Aorta (tissue), 5 donors: ENCODE measurements at regions not wholly inside any gene's neighbourhood (a gene's known extent, or its start where the extent isn't known, plus 50 kb on each side); places are given as distances from the start of the nearest gene placed in this dataset.

Source experiments
- ATAC-seq: fragments of 200-7000 bp; cut with Tn5 transposase; one replicate; pipeline ENCODE4 v1.9.1; 2022; ENCODE audit warnings: moderate library complexity; ENCODE audit not compliant: low FRiP score
- DNase-seq, 2 donors: peaks; one replicate each; pipeline ENCODE4 v3.0.0-alpha.2; 2020
- H3K27ac ChIP-seq, 2 donors: one replicate each; pipeline ENCODE4 v1.5.1; 2013; ENCODE audit warnings: low read length in 2 of 2, mild to moderate bottlenecking in 2 of 2, moderate library complexity in 2 of 2, control low read depth in 1 of 2, inconsistent platforms in 1 of 2, low read depth in 1 of 2
- H3K27me3 ChIP-seq, 2 donors: one replicate each; pipeline ENCODE4 v1.6.1; 2013; ENCODE audit warnings: control low read depth in 1 of 2, low read length in 1 of 2, mild to moderate bottlenecking in 1 of 2, moderate library complexity in 1 of 2; ENCODE audit not compliant: insufficient read depth in 2 of 2, control insufficient read depth in 1 of 2
- H3K36me3 ChIP-seq, 2 donors: one replicate each; pipeline ENCODE4 v1.6.1; 2013; ENCODE audit warnings: control low read depth in 1 of 2, low read length in 1 of 2, mild to moderate bottlenecking in 1 of 2; ENCODE audit not compliant: insufficient read depth in 2 of 2, control insufficient read depth in 1 of 2
- H3K4me1 ChIP-seq, 2 donors: one replicate each; pipeline ENCODE4 v1.6.1; 2013; ENCODE audit warnings: low read length in 2 of 2, control low read depth in 1 of 2, mild to moderate bottlenecking in 1 of 2, moderate library complexity in 1 of 2; ENCODE audit not compliant: insufficient read depth in 2 of 2, control insufficient read depth in 1 of 2
- H3K4me3 ChIP-seq, 2 donors: one replicate each; pipeline ENCODE4 v1.5.1; 2013; ENCODE audit warnings: low read length in 2 of 2, control low read depth in 1 of 2, mild to moderate bottlenecking in 1 of 2
- H3K9me3 ChIP-seq: one replicate; pipeline ENCODE4 v1.6.1; 2013; ENCODE audit warnings: mild to moderate bottlenecking, low read length; ENCODE audit not compliant: control insufficient read depth
- WGBS, 2 donors: extraction: QIAGEN DNeasy Blood & Tissue Kit; methylation state at CpG; one replicate each; pipeline ENCODE4 v1.1.7; 2013; 5-methylcytosine and 5-hydroxymethylcytosine counted together
- intact Hi-C, 2 donors: fragments of 100-400 bp; cut with DNase I; formaldehyde crosslinking; loops; one replicate each; pipeline versions ENCODE4 v1.14.2 to v1.15.0; 2022
- donor health status: healthy with polysubstance abuse.
- donor health status: Bipolar disorder and iron deficiency.
- donor health status: DM: no; HTN: no; CAD: no.
- donor health status: DM: no; HTN: no; CAD: no.
- donor health status: DM: yes; HTN: yes; CAD: no.

- intact Hi-C loops, result no loop called here
- ATAC-seq (no peak), DNase-seq (no peak)
- no peaks in the 10 kb centered on the region for H3K36me3 ChIP-seq
- no peaks in the 10 kb centered on the region for H3K4me1 ChIP-seq
- H3K4me3 ChIP-seq, result no peak overlapping the region
- H3K27ac ChIP-seq, result no peak overlapping the region
- H3K9me3 ChIP-seq, result peaks cover 1% of the 10 kb centered on the region
- H3K27me3 ChIP-seq, result peaks cover 0 to 2% of the 10 kb centered on the region in 2 donors
These were observed 166.5 kb upstream of the SALL1 start for GRCh38 chr16:51317575-51317974.

GRCh38 chr16:51313198-51313597 lies 162.1 kb upstream of the SALL1 start:
- DNase-seq (no peak), ATAC-seq (no peak)
- Histone ChIP-seq H3K9me3 (peaks cover 1% of the 10 kb centered on the region), H3K4me1 (no peaks in the 10 kb centered on the region), H3K4me3 (no peak overlapping the region), H3K27me3 (no peaks in the 10 kb centered on the region), H3K27ac (no peak overlapping the region), H3K36me3 (no peaks in the 10 kb centered on the region)
- WGBS, 2 donors, result 74 to 75% methylated on average over 2 of the region's 2 CpGs
- intact Hi-C loops, result no loop called here

- H3K36me3 ChIP-seq, result no peaks in the 10 kb centered on the region
- WGBS, 2 donors, result 67 to 72% methylated on average over 2 of the region's 2 CpGs
- no peaks in the 10 kb centered on the region for H3K27me3 ChIP-seq
- H3K4me1 ChIP-seq, result no peaks in the 10 kb centered on the region
- no peak overlapping the region for H3K27ac ChIP-seq
- no peak overlapping the region for H3K4me3 ChIP-seq
- intact Hi-C loops, result no loop called here
- H3K9me3 ChIP-seq, result peaks cover 1% of the 10 kb centered on the region
- DNase-seq, result no peak
- ATAC-seq, result no peak
These were observed 161.5 kb upstream of the SALL1 start for GRCh38 chr16:51312363-51313150.

- Histone ChIP-seq H3K27me3 (no peaks in the 10 kb centered on the region), H3K9me3 (peaks cover 1% of the 10 kb centered on the region), H3K27ac (no peak overlapping the region), H3K4me1 (no peaks in the 10 kb centered on the region), H3K36me3 (no peaks in the 10 kb centered on the region), H3K4me3 (no peak overlapping the region)
- ATAC-seq (no peak), DNase-seq (no peak)
- intact Hi-C loops, result no loop called here
These were observed 159.1 kb upstream of the SALL1 start for GRCh38 chr16:51310159-51310558.

- H3K9me3 ChIP-seq, result no peaks in the 10 kb centered on the region
- H3K27me3 ChIP-seq, result no peaks in the 10 kb centered on the region
- no peak overlapping the region for H3K4me3 ChIP-seq
- intact Hi-C loops, result no loop called here
- no peaks in the 10 kb centered on the region for H3K36me3 ChIP-seq
- ATAC-seq (no peak), DNase-seq (no peak)
- 70 to 75% methylated on average over 4 of the region's 4 CpGs for WGBS, 2 donors
- H3K4me1 ChIP-seq, result no peaks in the 10 kb centered on the region
- H3K27ac ChIP-seq, result no peak overlapping the region
These were observed 156.0 kb upstream of the SALL1 start for GRCh38 chr16:51306886-51307595.

GRCh38 chr16:51306116-51306515 lies 155.0 kb upstream of the SALL1 start:
- WGBS, 2 donors, result 41 to 43% methylated on average over 3 of the region's 3 CpGs
- intact Hi-C loops, result no loop called here
- Histone ChIP-seq H3K36me3 (no peaks in the 10 kb centered on the region), H3K27ac (no peak overlapping the region), H3K4me3 (no peak overlapping the region), H3K9me3 (no peaks in the 10 kb centered on the region), H3K27me3 (no peaks in the 10 kb centered on the region), H3K4me1 (no peaks in the 10 kb centered on the region)
- ATAC-seq, result no peak
- no peak for DNase-seq

- no peak for DNase-seq
- intact Hi-C loops, result no loop called here
- Histone ChIP-seq H3K27me3 (no peaks in the 10 kb centered on the region), H3K4me1 (no peaks in the 10 kb centered on the region), H3K36me3 (no peaks in the 10 kb centered on the region), H3K4me3 (no peak overlapping the region), H3K27ac (no peak overlapping the region), H3K9me3 (no peaks in the 10 kb centered on the region)
- no peak for ATAC-seq
- WGBS, 2 donors, result 88 to 100% methylated on average over 2 of the region's 2 CpGs
These were observed 154.3 kb upstream of the SALL1 start for GRCh38 chr16:51305337-51305736.

- Histone ChIP-seq H3K36me3 (no peaks in the 10 kb centered on the region), H3K9me3 (peaks cover 2% of the 10 kb centered on the region), H3K27me3 (peaks cover 0 to 1% of the 10 kb centered on the region in 2 donors), H3K4me3 (no peak overlapping the region), H3K27ac (no peak overlapping the region), H3K4me1 (no peaks in the 10 kb centered on the region)
- intact Hi-C loops, result no loop called here
- WGBS, 2 donors, result 84 to 85% methylated on average over 1 of the region's 1 CpG
- DNase-seq (no peak), ATAC-seq (no peak)
These were observed 151.0 kb upstream of the SALL1 start for GRCh38 chr16:51302042-51302441.

- 97 to 99% methylated on average over 1 of the region's 1 CpG for WGBS, 2 donors
- Histone ChIP-seq H3K4me3 (no peak overlapping the region), H3K9me3 (peaks cover 2% of the 10 kb centered on the region), H3K4me1 (no peaks in the 10 kb centered on the region), H3K36me3 (no peaks in the 10 kb centered on the region), H3K27me3 (peaks cover 0 to 1% of the 10 kb centered on the region in 2 donors), H3K27ac (no peak overlapping the region)
- intact Hi-C loops, result no loop called here
- no peak for ATAC-seq
- no peak for DNase-seq
These were observed 147.7 kb upstream of the SALL1 start for GRCh38 chr16:51298800-51299199.
